Ishikawa (cell line): ENCODE measurements at regions not wholly inside any gene's neighbourhood (a gene's known extent, or its start where the extent isn't known, plus 50 kb on each side); places are given as distances from the start of the nearest gene placed in this dataset.

Source experiments
- CEBPB ChIP-seq: IDR thresholded peaks from 2 replicates; pipeline ENCODE4 v1.6.1; 2012
- EGR1 ChIP-seq: IDR thresholded peaks from 2 replicates; pipeline ENCODE4 v1.6.1; 2012
- EP300 ChIP-seq: IDR thresholded peaks from 2 replicates; pipeline ENCODE4 v1.6.1; 2012; ENCODE audit warnings: borderline replicate concordance
- MAX ChIP-seq: IDR thresholded peaks from 2 replicates; pipeline ENCODE4 v1.6.1; 2012
- TAF1 ChIP-seq: IDR thresholded peaks from 2 replicates; pipeline ENCODE4 v1.6.1; 2012; ENCODE audit warnings: low read depth, mild to moderate bottlenecking
- ZBTB7A ChIP-seq: IDR thresholded peaks from 2 replicates; pipeline ENCODE4 v1.6.1; 2012; ENCODE audit warnings: low read depth

GRCh38 chr4:43271946-43272345 lies 379.4 kb downstream of the GRXCR1 start:
- no peak for TF ChIP-seq EP300
- no peak for TF ChIP-seq EGR1
- TF ChIP-seq ZBTB7A = no peak
- TF ChIP-seq TAF1 = no peak
- TF ChIP-seq MAX = no peak
- TF ChIP-seq CEBPB = no peak
